ENCODE measurements at regions not wholly inside any gene's neighbourhood (a gene's known extent, or its start where the extent isn't known, plus 50 kb on each side); places are given as distances from the start of the nearest gene placed in this dataset.

GRCh38 chr3:66165660-66166059 lies 55.1 kb upstream of the SLC25A26 start:
- H3K4me3 ChIP-seq (ENCODE audit: low read depth, low read length), result no peak overlapping the region
- no peak for DNase-seq (ENCODE audit: low read depth)
- TF ChIP-seq, protein P1, sequence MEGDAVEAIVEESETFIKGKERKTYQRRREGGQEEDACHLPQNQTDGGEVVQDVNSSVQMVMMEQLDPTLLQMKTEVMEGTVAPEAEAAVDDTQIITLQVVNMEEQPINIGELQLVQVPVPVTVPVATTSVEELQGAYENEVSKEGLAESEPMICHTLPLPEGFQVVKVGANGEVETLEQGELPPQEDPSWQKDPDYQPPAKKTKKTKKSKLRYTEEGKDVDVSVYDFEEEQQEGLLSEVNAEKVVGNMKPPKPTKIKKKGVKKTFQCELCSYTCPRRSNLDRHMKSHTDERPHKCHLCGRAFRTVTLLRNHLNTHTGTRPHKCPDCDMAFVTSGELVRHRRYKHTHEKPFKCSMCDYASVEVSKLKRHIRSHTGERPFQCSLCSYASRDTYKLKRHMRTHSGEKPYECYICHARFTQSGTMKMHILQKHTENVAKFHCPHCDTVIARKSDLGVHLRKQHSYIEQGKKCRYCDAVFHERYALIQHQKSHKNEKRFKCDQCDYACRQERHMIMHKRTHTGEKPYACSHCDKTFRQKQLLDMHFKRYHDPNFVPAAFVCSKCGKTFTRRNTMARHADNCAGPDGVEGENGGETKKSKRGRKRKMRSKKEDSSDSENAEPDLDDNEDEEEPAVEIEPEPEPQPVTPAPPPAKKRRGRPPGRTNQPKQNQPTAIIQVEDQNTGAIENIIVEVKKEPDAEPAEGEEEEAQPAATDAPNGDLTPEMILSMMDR (IDR thresholded peaks at IDR 0.05; ENCODE audit: insufficient read depth, low read length), result no peak

DNA sequence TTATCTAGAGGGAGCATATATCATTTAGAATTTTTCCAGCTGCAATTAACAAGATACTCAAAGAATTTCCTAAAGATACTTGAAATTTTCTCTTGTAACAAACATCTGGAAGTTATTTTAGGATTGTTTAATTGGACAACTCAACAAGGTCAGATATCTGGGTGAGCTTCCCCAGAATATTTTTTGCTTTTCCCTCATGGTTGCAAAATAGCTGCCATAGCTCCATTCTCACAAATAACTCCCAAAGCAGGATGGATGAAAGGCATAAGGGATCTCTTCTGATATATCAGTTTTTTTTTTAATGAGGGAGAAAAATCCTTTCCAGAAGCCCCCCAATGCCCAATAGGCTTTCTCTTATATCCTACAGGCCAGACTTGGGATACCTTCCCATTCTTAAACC lies 56.6 kb upstream of the SLC25A26 start:
- H3K4me3 ChIP-seq (ENCODE audit: low read depth, low read length), result no peak overlapping the region
- no peak for DNase-seq (ENCODE audit: low read depth)
- TF ChIP-seq, protein P1 (IDR thresholded peaks at IDR 0.05; ENCODE audit: insufficient read depth, low read length), result no peak

DNA sequence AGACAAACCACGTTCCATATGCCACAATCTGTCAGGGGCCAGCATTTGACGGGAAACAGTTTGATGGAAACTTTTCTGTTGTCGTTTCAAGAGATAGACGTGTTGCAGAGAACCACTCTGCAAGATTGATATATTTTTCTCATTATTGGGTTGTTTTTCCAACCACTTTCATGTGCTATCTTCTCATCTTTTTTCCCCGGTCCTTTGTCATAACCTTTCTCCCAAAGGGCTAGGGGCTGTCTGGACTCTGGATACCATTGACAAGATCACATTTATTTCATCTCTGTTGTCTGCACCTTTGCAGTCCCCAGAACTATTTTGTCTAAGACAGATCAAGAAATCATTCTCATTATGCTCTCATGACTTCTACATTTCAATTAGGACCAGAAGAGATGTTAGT lies 57.6 kb upstream of the SLC25A26 start:
- no peak for DNase-seq (ENCODE audit: low read depth)

DNA sequence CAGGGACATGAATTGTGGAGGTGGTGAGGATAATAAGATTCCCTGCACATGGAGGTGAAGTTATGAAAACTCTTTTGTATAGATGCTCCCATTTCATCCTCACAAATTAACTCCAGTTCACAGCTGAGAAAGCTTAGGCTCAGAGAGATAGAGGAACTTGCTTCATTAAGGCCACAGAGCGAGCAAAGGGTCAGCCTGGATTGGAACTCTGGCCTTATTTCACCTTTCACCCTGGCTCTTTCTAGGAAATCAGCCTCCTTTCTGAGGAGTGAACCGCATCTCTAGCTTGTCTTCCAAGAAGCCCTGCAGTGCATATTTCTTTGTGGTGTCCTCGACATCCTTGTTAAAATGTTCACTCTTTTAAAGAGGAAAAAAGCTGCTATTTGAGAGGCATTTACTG lies 58.0 kb upstream of the SLC25A26 start:
- DNase-seq (ENCODE audit: low read depth), result no peak

More for the DNA sequence above, 57.6 kb upstream of the SLC25A26 start:
- TF ChIP-seq, protein P1 (IDR thresholded peaks at IDR 0.05; ENCODE audit: insufficient read depth, low read length), result no peak
- H3K4me3 ChIP-seq (ENCODE audit: low read depth, low read length), result no peak overlapping the region

GRCh38 chr3:66158933-66159683 lies 61.7 kb upstream of the SLC25A26 start:
- TF ChIP-seq, protein P1 (IDR thresholded peaks at IDR 0.05; ENCODE audit: insufficient read depth, low read length), result no peak
- DNase-seq (ENCODE audit: low read depth), result no peak
- H3K4me3 ChIP-seq (ENCODE audit: low read depth, low read length), result no peak overlapping the region

More for the DNA sequence above, 58.0 kb upstream of the SLC25A26 start:
- H3K4me3 ChIP-seq (ENCODE audit: low read depth, low read length), result no peak overlapping the region
- TF ChIP-seq, protein P1 (IDR thresholded peaks at IDR 0.05; ENCODE audit: insufficient read depth, low read length), result no peak

DNA sequence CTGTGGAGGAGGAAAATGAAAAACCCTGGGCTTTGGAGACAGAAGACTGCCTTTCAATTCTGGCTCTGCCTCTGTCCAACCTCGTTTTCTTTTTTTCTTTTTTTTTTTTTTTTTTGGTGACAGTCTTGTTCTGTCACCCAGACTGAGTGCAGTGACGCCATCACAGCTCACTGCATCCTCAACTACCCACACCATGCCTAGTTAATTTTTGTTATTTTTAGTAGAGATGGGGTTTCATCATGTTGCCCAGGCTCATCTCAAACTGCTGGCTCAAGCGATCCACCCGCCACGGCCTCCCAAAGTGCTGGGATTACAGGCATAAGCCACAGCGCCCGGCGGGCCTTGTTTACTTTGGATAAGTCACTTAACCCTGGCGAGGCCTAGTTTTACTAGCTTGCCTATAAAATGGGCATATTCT lies 66.3 kb upstream of the SLC25A26 start:
- no peak for DNase-seq (ENCODE audit: low read depth)
- TF ChIP-seq, protein P1 (IDR thresholded peaks at IDR 0.05; ENCODE audit: insufficient read depth, low read length), result no peak
- peak overlapping the region; percentile 61 for H3K4me3 ChIP-seq (ENCODE audit: low read depth, low read length)

Data from fibroblast of the aortic adventitia (primary cell).